Liver (tissue), 3 donors: ENCODE measurements at regions not wholly inside any gene's neighbourhood (a gene's known extent, or its start where the extent isn't known, plus 50 kb on each side); places are given as distances from the start of the nearest gene placed in this dataset.

Experiments used
- FOXA1 ChIP-seq: IDR thresholded peaks from 2 replicates; pipeline ENCODE4 v1.6.1; 2016; ENCODE audit warnings: antibody characterized with exemption
- GABPA ChIP-seq, 2 donors: IDR thresholded peaks in 1 of 2; conservative IDR thresholded peaks in 1 of 2; 2 replicates each; pipeline ENCODE4 v1.6.1; 2016; ENCODE audit warnings: antibody characterized with exemption in 2 of 2, mild to moderate bottlenecking in 1 of 2, moderate library complexity in 1 of 2
- RAD21 ChIP-seq, 2 donors: IDR thresholded peaks; 2 replicates each; pipeline ENCODE4 v1.6.1; 2016; ENCODE audit warnings: antibody characterized with exemption in 2 of 2, mild to moderate bottlenecking in 2 of 2
- RXRA ChIP-seq, 2 donors: IDR thresholded peaks; 2 replicates each; pipeline ENCODE4 v1.6.1; 2017 to 2018; ENCODE audit warnings: antibody characterized with exemption in 2 of 2, mild to moderate bottlenecking in 1 of 2
- TAF1 ChIP-seq: conservative IDR thresholded peaks from 2 replicates; pipeline ENCODE4 v1.6.1; 2016; ENCODE audit warnings: antibody characterized with exemption, mild to moderate bottlenecking
- YY1 ChIP-seq: IDR thresholded peaks from 2 replicates; pipeline ENCODE4 v1.6.1; 2016; ENCODE audit warnings: antibody characterized with exemption, mild to moderate bottlenecking
- TF ChIP-seq, protein P1 (sequence below): fragments of 150-350 bp; IDR thresholded peaks from 2 replicates; pipeline ENCODE4 v1.5.1; 2017; ENCODE audit warnings: improper control_type of control experiment, low read depth, low read length; ENCODE audit not compliant: missing input control
- TF ChIP-seq, protein P2 (sequence below): IDR thresholded peaks from 2 replicates; pipeline ENCODE4 v1.6.1; 2016; ENCODE audit warnings: antibody characterized with exemption
- TF ChIP-seq, protein P3 (sequence below): IDR thresholded peaks from 2 replicates; pipeline ENCODE4 v1.6.1; 2016; ENCODE audit warnings: antibody characterized with exemption
- TF ChIP-seq, protein P4 (sequence below): IDR thresholded peaks from 2 replicates; pipeline ENCODE4 v1.6.1; 2016; ENCODE audit warnings: antibody characterized with exemption
- TF ChIP-seq, protein P5 (sequence below): IDR thresholded peaks from 2 replicates; pipeline ENCODE4 v1.6.1; 2016; ENCODE audit warnings: antibody characterized with exemption, mild to moderate bottlenecking
- donor health status: healthy.
- donor health status: healthy.

DNA sequence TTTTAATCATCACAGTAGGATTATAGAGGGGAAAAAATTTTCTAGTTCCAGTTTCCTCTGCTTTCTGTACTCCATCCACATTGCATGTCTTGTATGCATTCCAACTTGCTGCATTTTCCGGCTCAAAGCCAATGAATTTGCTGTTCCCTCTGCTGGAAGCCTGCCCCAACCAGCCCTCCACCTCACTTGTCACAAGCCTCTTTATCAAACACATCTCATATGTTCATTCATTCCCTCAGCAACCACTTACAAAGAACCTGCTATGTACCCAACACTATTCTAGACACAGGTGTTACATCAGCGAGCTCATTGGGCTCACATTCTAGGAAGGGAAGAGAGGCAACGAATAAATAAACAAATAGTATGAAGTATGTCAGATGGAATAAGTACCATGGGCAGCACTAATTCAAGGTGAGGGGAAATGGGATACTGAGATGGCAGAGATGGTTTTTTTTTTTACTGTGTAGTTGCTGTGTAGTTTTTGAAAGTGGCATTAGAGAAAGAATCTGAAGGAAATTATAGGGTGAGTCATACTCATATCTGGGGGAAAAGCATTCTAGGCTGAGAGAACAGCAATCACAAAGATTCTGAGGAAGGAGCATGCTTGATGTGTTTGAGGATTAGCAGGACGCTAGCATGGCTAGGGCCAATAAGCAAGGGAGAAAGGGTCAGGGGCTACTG is 332.5 kb downstream of the PDGFC start:
- TF ChIP-seq, protein P1, sequence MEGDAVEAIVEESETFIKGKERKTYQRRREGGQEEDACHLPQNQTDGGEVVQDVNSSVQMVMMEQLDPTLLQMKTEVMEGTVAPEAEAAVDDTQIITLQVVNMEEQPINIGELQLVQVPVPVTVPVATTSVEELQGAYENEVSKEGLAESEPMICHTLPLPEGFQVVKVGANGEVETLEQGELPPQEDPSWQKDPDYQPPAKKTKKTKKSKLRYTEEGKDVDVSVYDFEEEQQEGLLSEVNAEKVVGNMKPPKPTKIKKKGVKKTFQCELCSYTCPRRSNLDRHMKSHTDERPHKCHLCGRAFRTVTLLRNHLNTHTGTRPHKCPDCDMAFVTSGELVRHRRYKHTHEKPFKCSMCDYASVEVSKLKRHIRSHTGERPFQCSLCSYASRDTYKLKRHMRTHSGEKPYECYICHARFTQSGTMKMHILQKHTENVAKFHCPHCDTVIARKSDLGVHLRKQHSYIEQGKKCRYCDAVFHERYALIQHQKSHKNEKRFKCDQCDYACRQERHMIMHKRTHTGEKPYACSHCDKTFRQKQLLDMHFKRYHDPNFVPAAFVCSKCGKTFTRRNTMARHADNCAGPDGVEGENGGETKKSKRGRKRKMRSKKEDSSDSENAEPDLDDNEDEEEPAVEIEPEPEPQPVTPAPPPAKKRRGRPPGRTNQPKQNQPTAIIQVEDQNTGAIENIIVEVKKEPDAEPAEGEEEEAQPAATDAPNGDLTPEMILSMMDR = no peak
- TF ChIP-seq TAF1 (no peak), YY1 (no peak), RAD21 (IDR thresholded peaks at IDR 0.05) (no peak), FOXA1 (no peak), GABPA (IDR thresholded peaks at IDR 0.05 in 1 of 2, conservative IDR thresholded peaks at IDR 0.05 in 1 of 2) (no peak), RXRA (IDR thresholded peaks at IDR 0.05) (no peak)
- TF ChIP-seq, protein P2, sequence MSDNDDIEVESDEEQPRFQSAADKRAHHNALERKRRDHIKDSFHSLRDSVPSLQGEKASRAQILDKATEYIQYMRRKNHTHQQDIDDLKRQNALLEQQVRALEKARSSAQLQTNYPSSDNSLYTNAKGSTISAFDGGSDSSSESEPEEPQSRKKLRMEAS = no peak
- TF ChIP-seq, protein P3, sequence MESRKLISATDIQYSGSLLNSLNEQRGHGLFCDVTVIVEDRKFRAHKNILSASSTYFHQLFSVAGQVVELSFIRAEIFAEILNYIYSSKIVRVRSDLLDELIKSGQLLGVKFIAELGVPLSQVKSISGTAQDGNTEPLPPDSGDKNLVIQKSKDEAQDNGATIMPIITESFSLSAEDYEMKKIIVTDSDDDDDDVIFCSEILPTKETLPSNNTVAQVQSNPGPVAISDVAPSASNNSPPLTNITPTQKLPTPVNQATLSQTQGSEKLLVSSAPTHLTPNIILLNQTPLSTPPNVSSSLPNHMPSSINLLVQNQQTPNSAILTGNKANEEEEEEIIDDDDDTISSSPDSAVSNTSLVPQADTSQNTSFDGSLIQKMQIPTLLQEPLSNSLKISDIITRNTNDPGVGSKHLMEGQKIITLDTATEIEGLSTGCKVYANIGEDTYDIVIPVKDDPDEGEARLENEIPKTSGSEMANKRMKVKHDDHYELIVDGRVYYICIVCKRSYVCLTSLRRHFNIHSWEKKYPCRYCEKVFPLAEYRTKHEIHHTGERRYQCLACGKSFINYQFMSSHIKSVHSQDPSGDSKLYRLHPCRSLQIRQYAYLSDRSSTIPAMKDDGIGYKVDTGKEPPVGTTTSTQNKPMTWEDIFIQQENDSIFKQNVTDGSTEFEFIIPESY = no peak
- TF ChIP-seq, protein P4, sequence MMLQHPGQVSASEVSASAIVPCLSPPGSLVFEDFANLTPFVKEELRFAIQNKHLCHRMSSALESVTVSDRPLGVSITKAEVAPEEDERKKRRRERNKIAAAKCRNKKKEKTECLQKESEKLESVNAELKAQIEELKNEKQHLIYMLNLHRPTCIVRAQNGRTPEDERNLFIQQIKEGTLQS = no peak
- TF ChIP-seq, protein P5, sequence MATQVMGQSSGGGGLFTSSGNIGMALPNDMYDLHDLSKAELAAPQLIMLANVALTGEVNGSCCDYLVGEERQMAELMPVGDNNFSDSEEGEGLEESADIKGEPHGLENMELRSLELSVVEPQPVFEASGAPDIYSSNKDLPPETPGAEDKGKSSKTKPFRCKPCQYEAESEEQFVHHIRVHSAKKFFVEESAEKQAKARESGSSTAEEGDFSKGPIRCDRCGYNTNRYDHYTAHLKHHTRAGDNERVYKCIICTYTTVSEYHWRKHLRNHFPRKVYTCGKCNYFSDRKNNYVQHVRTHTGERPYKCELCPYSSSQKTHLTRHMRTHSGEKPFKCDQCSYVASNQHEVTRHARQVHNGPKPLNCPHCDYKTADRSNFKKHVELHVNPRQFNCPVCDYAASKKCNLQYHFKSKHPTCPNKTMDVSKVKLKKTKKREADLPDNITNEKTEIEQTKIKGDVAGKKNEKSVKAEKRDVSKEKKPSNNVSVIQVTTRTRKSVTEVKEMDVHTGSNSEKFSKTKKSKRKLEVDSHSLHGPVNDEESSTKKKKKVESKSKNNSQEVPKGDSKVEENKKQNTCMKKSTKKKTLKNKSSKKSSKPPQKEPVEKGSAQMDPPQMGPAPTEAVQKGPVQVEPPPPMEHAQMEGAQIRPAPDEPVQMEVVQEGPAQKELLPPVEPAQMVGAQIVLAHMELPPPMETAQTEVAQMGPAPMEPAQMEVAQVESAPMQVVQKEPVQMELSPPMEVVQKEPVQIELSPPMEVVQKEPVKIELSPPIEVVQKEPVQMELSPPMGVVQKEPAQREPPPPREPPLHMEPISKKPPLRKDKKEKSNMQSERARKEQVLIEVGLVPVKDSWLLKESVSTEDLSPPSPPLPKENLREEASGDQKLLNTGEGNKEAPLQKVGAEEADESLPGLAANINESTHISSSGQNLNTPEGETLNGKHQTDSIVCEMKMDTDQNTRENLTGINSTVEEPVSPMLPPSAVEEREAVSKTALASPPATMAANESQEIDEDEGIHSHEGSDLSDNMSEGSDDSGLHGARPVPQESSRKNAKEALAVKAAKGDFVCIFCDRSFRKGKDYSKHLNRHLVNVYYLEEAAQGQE = no peak
